ENCODE measurements at regions not wholly inside any gene's neighbourhood (a gene's known extent, or its start where the extent isn't known, plus 50 kb on each side); places are given as distances from the start of the nearest gene placed in this dataset.

DNA sequence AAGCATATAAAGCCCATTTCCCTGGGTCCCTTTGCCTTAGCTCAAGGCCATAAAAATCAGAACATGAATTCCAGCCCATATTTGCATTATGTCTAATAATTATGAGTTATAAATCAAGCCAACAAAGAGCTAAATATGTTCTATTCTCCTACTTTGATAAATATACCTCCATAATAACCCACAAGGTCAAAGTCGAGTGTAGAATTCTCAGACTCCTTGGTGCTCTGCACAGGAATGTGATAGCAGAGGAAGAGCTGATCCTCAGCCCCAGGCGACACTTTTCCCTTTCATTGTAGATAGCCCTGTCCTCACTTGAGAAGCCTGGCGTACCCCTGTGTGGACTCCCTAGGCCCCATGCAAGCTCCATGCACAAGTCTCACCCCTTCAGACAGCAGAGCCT, 85.6 kb downstream of the CASP3 start:
- no peak for TF ChIP-seq ZBTB42 (CRISPR knock-in tag; IDR thresholded peaks at IDR 0.05)
- no peak for TF ChIP-seq MIER2 (CRISPR knock-in tag; IDR thresholded peaks at IDR 0.05)
- no peak for TF ChIP-seq SOX13 (IDR thresholded peaks at IDR 0.05)
- TF ChIP-seq SOX13 (CRISPR knock-in tag; conservative IDR thresholded peaks at IDR 0.05 in 1 of 2, IDR thresholded peaks at IDR 0.05 in 1 of 2), result no peak

Measured in HepG2 (cell line).